ENCODE measurements at regions not wholly inside any gene's neighbourhood (a gene's known extent, or its start where the extent isn't known, plus 50 kb on each side); places are given as distances from the start of the nearest gene placed in this dataset.
A peak's percentile ranks its signal among the peaks of the same experiment; 100 is the strongest.

DNA sequence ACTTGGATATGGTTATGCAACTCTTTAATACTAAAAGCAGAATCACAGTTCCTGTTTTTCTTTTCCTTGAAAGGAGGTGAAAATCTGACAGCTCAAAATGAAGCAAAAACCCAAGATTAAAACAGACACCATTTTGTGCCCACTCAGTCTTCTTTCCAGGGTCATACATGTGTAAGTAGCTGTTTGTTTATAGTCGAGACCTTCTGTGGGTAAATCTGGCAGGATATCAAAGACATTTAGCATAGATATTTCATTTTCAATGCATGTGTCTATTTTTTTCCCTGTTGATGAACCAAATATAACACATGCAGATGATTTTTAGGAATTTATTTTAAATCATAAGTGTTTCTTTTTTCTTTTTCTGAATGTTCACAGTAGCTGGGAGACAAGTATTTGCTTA, 398.8 kb downstream of the FOXG1 start:
- Histone ChIP-seq H3K27ac (ENCODE audit: low read depth, low read length) (no peak overlapping the region), H3K4me3 (ENCODE audit: low read depth, low read length) (no peak overlapping the region), H3K36me3 (ENCODE audit: control insufficient read depth, insufficient read depth, low read length) (no peaks in the 10 kb centered on the region), H3K9me3 (ENCODE audit: control insufficient read depth, insufficient read depth, low read length) (no peaks in the 10 kb centered on the region), H3K4me1 (ENCODE audit: control insufficient read depth, insufficient read depth, low read length) (no peaks in the 10 kb centered on the region), H3K27me3 (ENCODE audit: control insufficient read depth, insufficient read depth, low read length) (no peaks in the 10 kb centered on the region)
- peak in 1 of 6 donors; percentile 85 for DNase-seq (ENCODE audit: low read depth in 4 of 6, low spot score in 6 of 6)
- WGBS (ENCODE audit: insufficient coverage): no CpG with 5 or more reads among the region's 1 CpG

DNA sequence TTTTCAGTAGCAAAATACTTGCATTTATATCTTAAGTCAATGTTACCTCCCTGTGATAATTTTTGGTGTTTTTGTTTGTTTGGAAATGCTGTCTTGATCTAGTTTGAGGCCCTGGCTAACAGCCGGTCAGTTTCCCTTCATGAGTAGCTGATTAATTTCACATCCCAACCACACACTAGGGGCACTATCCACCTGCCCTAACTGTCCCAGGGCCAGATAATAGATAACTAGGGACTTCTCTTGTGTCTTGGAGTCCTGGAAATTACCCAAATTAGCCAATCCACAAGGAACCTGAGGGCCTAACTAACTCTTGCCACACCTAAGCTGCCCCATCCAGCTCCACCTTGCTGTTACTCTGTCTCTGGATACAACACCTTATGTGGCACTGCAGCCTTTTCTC, 399.9 kb downstream of the FOXG1 start:
- no CpG with 5 or more reads among the region's 1 CpG for WGBS (ENCODE audit: insufficient coverage)

DNA sequence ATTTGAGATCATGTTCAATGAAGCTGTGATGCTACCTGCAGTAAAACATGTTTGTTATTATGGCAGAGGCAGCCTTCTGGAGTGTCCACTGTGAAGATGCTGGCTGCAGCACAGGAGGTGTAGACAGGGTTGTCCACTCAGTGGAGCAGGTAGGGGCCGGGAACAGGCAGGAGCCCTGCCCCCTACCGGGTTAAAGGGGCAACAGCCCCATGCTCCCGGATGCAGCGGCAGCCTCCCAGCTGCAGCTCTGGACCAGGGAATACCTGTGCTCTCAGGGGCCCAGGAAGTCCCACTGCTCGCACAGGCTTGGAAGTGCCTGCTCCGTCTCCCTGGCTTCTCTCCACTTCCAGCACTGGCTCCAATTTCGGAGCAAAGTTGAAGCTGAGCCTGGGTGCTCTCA, 401.6 kb downstream of the FOXG1 start:
- H3K4me3 ChIP-seq (ENCODE audit: low read depth, low read length): no peak overlapping the region
- no peaks in the 10 kb centered on the region for H3K36me3 ChIP-seq (ENCODE audit: control insufficient read depth, insufficient read depth, low read length)
- H3K9me3 ChIP-seq (ENCODE audit: control insufficient read depth, insufficient read depth, low read length): no peaks in the 10 kb centered on the region
- no peaks in the 10 kb centered on the region for H3K4me1 ChIP-seq (ENCODE audit: control insufficient read depth, insufficient read depth, low read length)
- H3K27ac ChIP-seq (ENCODE audit: low read depth, low read length): no peak overlapping the region
- WGBS (ENCODE audit: insufficient coverage): 96% methylated on average over 5 of the region's 7 CpGs
- H3K27me3 ChIP-seq (ENCODE audit: control insufficient read depth, insufficient read depth, low read length): no peaks in the 10 kb centered on the region
- no peak for DNase-seq (ENCODE audit: low read depth in 4 of 6, low spot score in 6 of 6)

More for the DNA sequence above, 399.9 kb downstream of the FOXG1 start:
- no peaks in the 10 kb centered on the region for H3K36me3 ChIP-seq (ENCODE audit: control insufficient read depth, insufficient read depth, low read length)
- H3K27ac ChIP-seq (ENCODE audit: low read depth, low read length): no peak overlapping the region
- H3K4me1 ChIP-seq (ENCODE audit: control insufficient read depth, insufficient read depth, low read length): no peaks in the 10 kb centered on the region
- H3K9me3 ChIP-seq (ENCODE audit: control insufficient read depth, insufficient read depth, low read length): no peaks in the 10 kb centered on the region
- H3K27me3 ChIP-seq (ENCODE audit: control insufficient read depth, insufficient read depth, low read length): no peaks in the 10 kb centered on the region
- H3K4me3 ChIP-seq (ENCODE audit: low read depth, low read length): no peak overlapping the region
- no peak for DNase-seq (ENCODE audit: low read depth in 4 of 6, low spot score in 6 of 6)

DNA sequence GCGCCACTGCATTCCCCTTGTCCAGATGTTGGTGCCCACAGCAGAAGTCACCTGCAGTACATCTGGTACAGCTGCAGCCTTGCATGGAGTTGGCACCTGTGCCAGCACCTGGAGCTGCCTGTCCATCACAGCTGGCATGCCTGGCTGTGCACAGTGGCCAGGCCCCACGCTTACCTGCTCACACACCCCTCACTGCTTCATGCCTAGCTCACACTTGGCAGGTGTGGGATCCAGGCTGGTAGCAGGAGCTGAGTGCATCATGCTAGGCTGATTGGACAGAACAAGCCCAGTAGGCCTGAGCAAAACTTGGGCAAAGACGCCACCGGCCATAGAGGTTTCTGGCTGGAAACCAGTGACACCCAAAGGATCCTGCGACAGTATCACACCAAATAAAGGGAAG, 402.8 kb downstream of the FOXG1 start:
- no peak for DNase-seq (ENCODE audit: low read depth in 4 of 6, low spot score in 6 of 6)
- Histone ChIP-seq H3K27ac (ENCODE audit: low read depth, low read length) (no peak overlapping the region), H3K9me3 (ENCODE audit: control insufficient read depth, insufficient read depth, low read length) (no peaks in the 10 kb centered on the region), H3K36me3 (ENCODE audit: control insufficient read depth, insufficient read depth, low read length) (no peaks in the 10 kb centered on the region), H3K4me1 (ENCODE audit: control insufficient read depth, insufficient read depth, low read length) (no peaks in the 10 kb centered on the region), H3K4me3 (ENCODE audit: low read depth, low read length) (no peak overlapping the region), H3K27me3 (ENCODE audit: control insufficient read depth, insufficient read depth, low read length) (no peaks in the 10 kb centered on the region)
- WGBS (ENCODE audit: insufficient coverage): 83% methylated on average over 4 of the region's 5 CpGs

DNA sequence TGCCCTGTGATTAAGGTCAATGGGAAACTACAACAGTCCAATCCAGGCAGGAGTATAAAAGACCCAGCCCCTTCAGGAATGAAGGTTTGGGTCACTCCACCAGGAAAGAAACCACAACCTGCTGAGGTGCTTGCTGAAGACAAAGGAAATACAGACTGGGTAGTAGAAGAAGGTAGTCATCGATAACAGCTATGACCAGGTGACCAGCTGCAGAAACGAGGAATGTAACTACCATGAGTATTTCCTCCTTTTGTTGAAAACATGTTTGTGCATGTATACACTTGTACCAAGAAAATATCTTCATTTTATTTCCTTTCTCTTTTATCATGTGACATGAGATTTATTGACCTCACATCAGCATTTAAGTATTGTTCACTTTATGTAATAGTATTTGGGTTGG, 409.1 kb downstream of the FOXG1 start:
- no peaks in the 10 kb centered on the region for H3K9me3 ChIP-seq (ENCODE audit: control insufficient read depth, insufficient read depth, low read length)
- no peaks in the 10 kb centered on the region for H3K27me3 ChIP-seq (ENCODE audit: control insufficient read depth, insufficient read depth, low read length)
- no peak overlapping the region for H3K4me3 ChIP-seq (ENCODE audit: low read depth, low read length)
- H3K27ac ChIP-seq (ENCODE audit: low read depth, low read length): no peak overlapping the region
- no peak for DNase-seq (ENCODE audit: low read depth in 4 of 6, low spot score in 6 of 6)
- no peaks in the 10 kb centered on the region for H3K36me3 ChIP-seq (ENCODE audit: control insufficient read depth, insufficient read depth, low read length)
- WGBS (ENCODE audit: insufficient coverage): no CpG with 5 or more reads among the region's 2 CpGs
- no peaks in the 10 kb centered on the region for H3K4me1 ChIP-seq (ENCODE audit: control insufficient read depth, insufficient read depth, low read length)

DNA sequence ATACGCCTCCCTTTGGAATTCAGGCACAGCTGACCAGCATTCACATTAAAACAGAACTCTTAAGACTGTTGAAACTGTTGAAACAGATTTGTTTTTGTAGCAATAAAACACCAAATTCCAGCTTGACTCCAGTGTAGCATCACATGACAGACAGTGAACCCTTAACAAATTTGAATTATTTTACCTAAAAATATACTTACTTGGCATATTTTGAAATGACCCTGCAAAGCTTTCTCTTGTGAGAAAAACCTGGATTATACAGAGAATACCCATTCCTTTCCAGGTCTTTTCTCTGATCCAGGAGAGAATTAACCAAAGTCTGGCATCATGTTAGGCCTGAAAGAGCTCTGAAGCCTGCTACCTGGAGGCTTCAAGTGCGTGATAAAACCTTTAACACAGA, 410.3 kb downstream of the FOXG1 start:
- Histone ChIP-seq H3K4me1 (ENCODE audit: control insufficient read depth, insufficient read depth, low read length) (no peaks in the 10 kb centered on the region), H3K27ac (ENCODE audit: low read depth, low read length) (no peak overlapping the region), H3K4me3 (ENCODE audit: low read depth, low read length) (no peak overlapping the region), H3K27me3 (ENCODE audit: control insufficient read depth, insufficient read depth, low read length) (no peaks in the 10 kb centered on the region), H3K36me3 (ENCODE audit: control insufficient read depth, insufficient read depth, low read length) (no peaks in the 10 kb centered on the region), H3K9me3 (ENCODE audit: control insufficient read depth, insufficient read depth, low read length) (no peaks in the 10 kb centered on the region)
- no peak for DNase-seq (ENCODE audit: low read depth in 4 of 6, low spot score in 6 of 6)
- whole genome bisulfite sequencing (ENCODE audit: insufficient coverage): no CpG with 5 or more reads among the region's 2 CpGs

DNA sequence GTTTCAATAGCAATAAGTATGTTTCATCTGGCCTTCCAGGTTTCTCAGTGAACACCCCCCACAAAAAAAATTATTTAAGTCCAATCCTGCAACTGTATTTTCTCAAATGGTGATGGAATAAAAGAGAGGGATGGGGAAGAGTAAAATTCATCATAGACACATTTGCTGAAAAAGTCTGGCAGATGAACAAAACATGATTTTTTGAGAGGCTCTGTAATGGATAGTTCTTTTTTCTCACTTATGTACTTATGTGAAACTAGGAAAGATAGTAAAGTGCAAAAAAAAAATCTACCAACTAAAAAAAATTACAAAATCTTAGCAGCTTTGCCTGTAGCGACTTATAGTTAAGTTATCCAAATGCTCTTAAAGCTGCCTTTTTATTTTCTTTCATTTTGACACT, 412.4 kb downstream of the FOXG1 start:
- Histone ChIP-seq H3K4me3 (ENCODE audit: low read depth, low read length) (no peak overlapping the region), H3K36me3 (ENCODE audit: control insufficient read depth, insufficient read depth, low read length) (no peaks in the 10 kb centered on the region), H3K27me3 (ENCODE audit: control insufficient read depth, insufficient read depth, low read length) (no peaks in the 10 kb centered on the region), H3K4me1 (ENCODE audit: control insufficient read depth, insufficient read depth, low read length) (no peaks in the 10 kb centered on the region), H3K27ac (ENCODE audit: low read depth, low read length) (no peak overlapping the region), H3K9me3 (ENCODE audit: control insufficient read depth, insufficient read depth, low read length) (no peaks in the 10 kb centered on the region)
- WGBS (ENCODE audit: insufficient coverage): no CpG with 5 or more reads among the region's 1 CpG
- peak in 1 of 6 donors; percentile 55 for DNase-seq (ENCODE audit: low read depth in 4 of 6, low spot score in 6 of 6)

DNA sequence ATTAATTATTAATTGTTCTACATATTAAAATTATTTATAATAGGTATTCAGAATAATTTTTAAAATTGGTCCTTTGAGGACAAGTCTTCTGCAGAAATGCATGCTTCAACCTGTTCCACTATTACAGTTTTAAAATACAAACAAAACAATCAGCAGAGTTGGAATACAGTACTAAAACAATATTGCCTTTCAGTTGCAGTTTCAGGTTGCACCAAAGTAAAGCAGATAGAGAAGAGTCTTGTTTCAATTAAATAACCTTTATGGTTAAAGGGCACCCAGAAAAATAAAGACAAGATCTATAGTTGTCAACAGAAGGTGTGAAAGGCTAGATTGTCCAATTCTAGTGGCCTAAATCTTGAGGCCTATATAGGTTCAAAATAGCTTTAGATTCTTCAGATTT, 424.5 kb downstream of the FOXG1 start:
- DNase-seq (ENCODE audit: low read depth in 4 of 6, low spot score in 6 of 6): no peak
- H3K27ac ChIP-seq (ENCODE audit: low read depth, low read length): no peak overlapping the region
- H3K27me3 ChIP-seq (ENCODE audit: control insufficient read depth, insufficient read depth, low read length): no peaks in the 10 kb centered on the region
- H3K9me3 ChIP-seq (ENCODE audit: control insufficient read depth, insufficient read depth, low read length): no peaks in the 10 kb centered on the region
- no peaks in the 10 kb centered on the region for H3K36me3 ChIP-seq (ENCODE audit: control insufficient read depth, insufficient read depth, low read length)
- no peaks in the 10 kb centered on the region for H3K4me1 ChIP-seq (ENCODE audit: control insufficient read depth, insufficient read depth, low read length)
- no peak overlapping the region for H3K4me3 ChIP-seq (ENCODE audit: low read depth, low read length)

DNA sequence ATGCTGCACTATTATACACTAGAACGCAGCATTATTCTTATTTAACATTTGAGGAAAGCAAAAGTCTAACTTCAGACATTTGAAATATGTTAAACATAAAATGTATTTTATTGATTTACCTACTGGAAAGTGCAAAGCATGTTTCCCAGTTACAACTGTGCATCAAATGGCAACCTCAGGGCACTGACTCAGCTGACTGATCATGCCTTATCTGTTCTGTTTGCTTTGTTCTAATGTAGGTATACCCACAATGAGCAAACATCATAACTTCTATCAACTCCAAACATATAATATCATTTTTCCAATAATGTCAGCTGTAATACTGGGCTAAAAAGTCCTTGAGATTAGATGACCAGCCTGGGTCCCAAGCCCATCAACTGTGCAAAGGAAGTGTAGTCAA, 431.0 kb downstream of the FOXG1 start:
- Histone ChIP-seq H3K27me3 (ENCODE audit: control insufficient read depth, insufficient read depth, low read length) (no peaks in the 10 kb centered on the region), H3K36me3 (ENCODE audit: control insufficient read depth, insufficient read depth, low read length) (no peaks in the 10 kb centered on the region), H3K9me3 (ENCODE audit: control insufficient read depth, insufficient read depth, low read length) (no peaks in the 10 kb centered on the region), H3K4me1 (ENCODE audit: control insufficient read depth, insufficient read depth, low read length) (no peaks in the 10 kb centered on the region), H3K4me3 (ENCODE audit: low read depth, low read length) (no peak overlapping the region), H3K27ac (ENCODE audit: low read depth, low read length) (no peak overlapping the region)
- no peak for DNase-seq (ENCODE audit: low read depth in 4 of 6, low spot score in 6 of 6)
- no CpG with 5 or more reads among the region's 1 CpG for WGBS (ENCODE audit: insufficient coverage)

DNA sequence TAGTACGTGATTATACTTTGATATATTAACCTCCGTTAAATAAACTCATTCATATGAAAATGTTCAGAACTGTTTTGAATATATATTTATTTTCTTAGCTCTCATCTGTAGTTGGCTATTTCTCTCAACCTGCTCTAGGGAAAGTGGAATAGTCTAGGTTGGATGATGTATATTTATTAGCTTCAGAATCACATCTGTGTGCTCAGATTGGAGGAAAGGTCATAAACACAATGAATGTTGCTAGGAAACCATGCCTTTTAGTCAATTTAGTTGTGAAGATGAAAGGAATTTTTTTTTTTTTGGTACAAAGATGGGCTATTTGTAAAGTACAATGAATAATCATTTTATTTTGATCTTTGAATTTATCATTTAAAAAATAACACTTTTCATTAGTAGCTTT, 439.1 kb downstream of the FOXG1 start:
- H3K36me3 ChIP-seq (ENCODE audit: control insufficient read depth, insufficient read depth, low read length): no peaks in the 10 kb centered on the region
- no peak overlapping the region for H3K27ac ChIP-seq (ENCODE audit: low read depth, low read length)
- DNase-seq (ENCODE audit: low read depth in 4 of 6, low spot score in 6 of 6): peak in 1 of 6 donors; percentile 46
- no peaks in the 10 kb centered on the region for H3K9me3 ChIP-seq (ENCODE audit: control insufficient read depth, insufficient read depth, low read length)
- H3K27me3 ChIP-seq (ENCODE audit: control insufficient read depth, insufficient read depth, low read length): no peaks in the 10 kb centered on the region
- WGBS (ENCODE audit: insufficient coverage): no CpG with 5 or more reads among the region's 2 CpGs
- H3K4me3 ChIP-seq (ENCODE audit: low read depth, low read length): no peak overlapping the region
- H3K4me1 ChIP-seq (ENCODE audit: control insufficient read depth, insufficient read depth, low read length): no peaks in the 10 kb centered on the region
